ENCODE measurements at regions not wholly inside any gene's neighbourhood (a gene's known extent, or its start where the extent isn't known, plus 50 kb on each side); places are given as distances from the start of the nearest gene placed in this dataset.

DNA sequence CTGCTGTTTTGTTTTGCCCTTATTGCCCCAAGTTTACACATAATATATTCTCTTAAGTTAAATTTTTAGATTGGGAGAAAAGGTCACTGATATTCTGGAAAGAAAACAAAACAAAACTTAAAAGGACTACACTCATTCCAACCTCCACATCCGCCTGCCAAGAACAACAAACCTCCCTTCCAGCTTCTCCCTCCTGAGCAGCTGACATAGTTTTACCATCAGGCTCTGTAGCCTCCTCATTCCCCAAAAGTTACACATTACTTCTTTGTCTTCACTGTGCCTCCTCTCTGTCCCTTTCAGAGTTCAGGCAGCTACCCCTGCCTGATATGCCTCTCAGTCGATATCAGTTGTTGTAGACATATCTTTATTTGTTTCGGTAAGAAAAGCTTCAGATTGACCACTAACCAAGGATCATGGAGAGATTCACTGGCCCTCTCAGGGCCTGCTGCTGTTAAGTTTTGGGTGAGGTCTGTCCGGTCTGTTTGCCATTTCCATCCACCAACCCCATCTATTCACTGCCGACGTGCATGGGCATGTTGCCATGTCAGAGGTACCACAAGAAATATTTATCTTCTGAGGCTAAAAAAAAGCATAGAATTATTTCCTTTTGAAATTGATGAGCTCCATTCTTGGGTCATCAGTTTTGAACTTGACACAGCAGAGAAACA lies 164.1 kb downstream of the GASK1B start:
- DNase-seq: no peak
- peak in 1 of 2 donors; percentile 49 for ATAC-seq
- Histone ChIP-seq H3K27me3 (no peaks in the 10 kb centered on the region), H3K9me3 (no peaks in the 10 kb centered on the region), H3K27ac (peak overlapping the region in 2 of 4 donors; percentile 1 to 18), H3K36me3 (no peaks in the 10 kb centered on the region), H3K4me3 (no peak overlapping the region), H3K4me1 (peaks cover 10 to 16% of the 10 kb centered on the region in 2 donors)
- TF ChIP-seq CTCF (IDR thresholded peaks at IDR 0.05 in 4 of 5, conservative IDR thresholded peaks at IDR 0.05 in 1 of 5): no peak
- TF ChIP-seq POLR2A (IDR thresholded peaks at IDR 0.05): no peak
- in situ Hi-C loops (cut with MboI; ENCODE audit: low sequenced_read_pairs in 4 of 4) (no loop called here), intact Hi-C loops (cut with DNase I; ENCODE audit: low total_unique reads) (no loop called here)

- ATAC-seq: no peak
- intact Hi-C loops (cut with DNase I; ENCODE audit: low total_unique reads): no loop called here
- in situ Hi-C loops (cut with MboI; ENCODE audit: low sequenced_read_pairs in 4 of 4): no loop called here
These were observed 165.3 kb downstream of the GASK1B start for GRCh38 chr4:158007566-158007965.

GRCh38 chr4:158006990-158007389 lies 165.8 kb downstream of the GASK1B start:
- TF ChIP-seq CTCF (IDR thresholded peaks at IDR 0.05 in 4 of 5, conservative IDR thresholded peaks at IDR 0.05 in 1 of 5): no peak
- Histone ChIP-seq H3K36me3 (no peaks in the 10 kb centered on the region), H3K4me3 (no peak overlapping the region), H3K9me3 (no peaks in the 10 kb centered on the region), H3K4me1 (peaks cover 10 to 16% of the 10 kb centered on the region in 2 donors), H3K27me3 (no peaks in the 10 kb centered on the region), H3K27ac (peak overlapping the region in 2 of 4 donors; percentile 36 to 64)
- in situ Hi-C loops (cut with MboI; ENCODE audit: low sequenced_read_pairs in 4 of 4) (no loop called here), intact Hi-C loops (cut with DNase I; ENCODE audit: low total_unique reads) (no loop called here)
- DNase-seq: no peak
- peak; percentile 85 to 86 for ATAC-seq

More at GRCh38 chr4:158007566-158007965, 165.3 kb downstream of the GASK1B start:
- Histone ChIP-seq H3K36me3 (no peaks in the 10 kb centered on the region), H3K27ac (peak overlapping the region; percentile 27 to 61 (median 37)), H3K9me3 (no peaks in the 10 kb centered on the region), H3K4me1 (peaks cover 10 to 16% of the 10 kb centered on the region in 2 donors), H3K4me3 (no peak overlapping the region), H3K27me3 (no peaks in the 10 kb centered on the region)
- no peak for DNase-seq
- TF ChIP-seq POLR2A (IDR thresholded peaks at IDR 0.05) (no peak), CTCF (IDR thresholded peaks at IDR 0.05 in 4 of 5, conservative IDR thresholded peaks at IDR 0.05 in 1 of 5) (no peak)

- no peak for ATAC-seq
- Histone ChIP-seq H3K27me3 (no peaks in the 10 kb centered on the region), H3K27ac (peak overlapping the region in 2 of 4 donors; percentile 5 to 15), H3K4me3 (no peak overlapping the region), H3K36me3 (no peaks in the 10 kb centered on the region), H3K9me3 (no peaks in the 10 kb centered on the region), H3K4me1 (peaks cover 10 to 16% of the 10 kb centered on the region in 2 donors)
- in situ Hi-C loops (cut with MboI; ENCODE audit: low sequenced_read_pairs in 4 of 4) (no loop called here), intact Hi-C loops (cut with DNase I; ENCODE audit: low total_unique reads) (no loop called here)
- no peak for DNase-seq
- TF ChIP-seq POLR2A (IDR thresholded peaks at IDR 0.05): no peak
- no peak for TF ChIP-seq CTCF (IDR thresholded peaks at IDR 0.05 in 4 of 5, conservative IDR thresholded peaks at IDR 0.05 in 1 of 5)
These were observed 167.8 kb downstream of the GASK1B start for GRCh38 chr4:158005021-158005420.

GRCh38 chr4:158004101-158004500 lies 168.7 kb downstream of the GASK1B start:
- in situ Hi-C loops (cut with MboI; ENCODE audit: low sequenced_read_pairs in 4 of 4): no loop called here
- Histone ChIP-seq H3K9me3 (no peaks in the 10 kb centered on the region), H3K36me3 (no peaks in the 10 kb centered on the region), H3K27ac (no peak overlapping the region), H3K4me1 (peaks cover 10 to 16% of the 10 kb centered on the region in 2 donors), H3K4me3 (no peak overlapping the region), H3K27me3 (no peaks in the 10 kb centered on the region)
- ATAC-seq (no peak), DNase-seq (no peak)
- intact Hi-C loops (cut with DNase I; ENCODE audit: low total_unique reads): no loop called here
- no peak for TF ChIP-seq POLR2A (IDR thresholded peaks at IDR 0.05)
- no peak for TF ChIP-seq CTCF (IDR thresholded peaks at IDR 0.05 in 4 of 5, conservative IDR thresholded peaks at IDR 0.05 in 1 of 5)
